Stimulated activated CD8-positive, alpha-beta memory T cell treated with anti-CD3 and anti-CD28 coated beads, Interleukin-15, amount 100 ng/mL, for 1 hour (primary cell): ENCODE measurements at regions not wholly inside any gene's neighbourhood (a gene's known extent, or its start where the extent isn't known, plus 50 kb on each side); places are given as distances from the start of the nearest gene placed in this dataset.
"Not testable (repeated sequence)": the region's sequence is repeated elsewhere in the genome, so short reads cannot be mapped to it uniquely, and the experiment has no call there.

Experiments used
- DNase-seq: peaks from one replicate; pipeline ENCODE4 v3.0.0-alpha.2; 2020; ENCODE audit warnings: low read depth

GRCh38 chr5:153373130-153373498 is 117.4 kb upstream of the GRIA1 start:
- no peak for DNase-seq

DNA sequence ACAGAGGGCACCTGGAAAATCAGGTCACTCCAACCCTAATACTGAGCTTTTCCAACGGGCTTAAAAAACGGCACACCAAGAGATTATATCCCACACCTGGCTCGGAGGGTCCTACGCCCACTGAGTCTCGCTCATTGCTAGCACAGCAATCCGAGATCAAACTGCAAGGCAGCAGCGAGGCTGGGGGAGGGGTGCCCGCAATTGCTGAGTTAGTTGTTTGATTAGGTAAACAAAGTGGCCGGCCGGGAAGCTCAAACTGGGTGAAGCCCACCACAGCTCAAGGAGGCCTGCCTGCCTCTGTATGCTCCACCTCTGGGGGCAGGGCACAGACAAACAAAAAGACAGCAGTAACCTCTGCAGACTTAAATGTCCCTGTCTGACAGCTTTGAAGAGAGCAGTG is 108.8 kb upstream of the GRIA1 start:
- not testable (repeated sequence) for DNase-seq

- no peak for DNase-seq
These were observed 99.9 kb upstream of the GRIA1 start for GRCh38 chr5:153390569-153390968.

DNA sequence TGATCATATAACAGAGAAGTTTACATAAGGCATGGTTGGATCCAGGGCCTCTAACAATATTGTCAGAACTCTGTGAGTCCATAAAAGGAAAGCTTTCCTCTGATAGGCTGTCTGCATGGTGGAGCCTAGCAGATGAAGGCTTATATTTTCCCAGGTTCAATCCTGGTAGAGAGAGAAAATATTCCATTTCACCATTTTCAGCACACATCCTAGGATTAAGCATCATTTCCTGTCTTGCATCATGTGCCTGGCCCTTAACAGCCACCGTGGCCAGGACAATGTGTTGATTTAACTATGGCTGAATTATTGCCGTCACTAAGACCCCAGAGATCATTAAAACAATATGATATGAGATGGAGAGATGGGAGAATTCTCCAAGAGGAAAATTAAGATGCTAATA is 90.9 kb upstream of the GRIA1 start:
- no peak for DNase-seq

GRCh38 chr5:153400931-153401330 is 89.5 kb upstream of the GRIA1 start:
- DNase-seq = no peak

DNA sequence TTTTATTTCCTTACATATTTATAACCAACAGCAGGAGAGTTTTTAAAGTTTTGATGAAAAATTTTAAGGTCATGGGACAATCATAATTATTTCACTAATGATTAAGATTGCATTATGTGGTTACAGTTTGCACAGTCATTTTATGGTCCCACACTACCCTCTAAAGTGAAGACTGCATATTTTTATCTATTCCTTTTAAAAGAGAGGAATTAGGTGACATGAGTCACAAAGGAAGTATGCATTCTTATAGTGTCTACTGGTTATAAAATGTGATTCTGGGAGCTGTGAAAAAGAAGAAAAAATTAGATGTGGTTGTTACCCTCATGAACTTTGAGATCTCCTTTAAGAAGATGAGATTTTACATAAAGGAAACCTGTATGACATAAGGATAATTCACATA is 87.9 kb upstream of the GRIA1 start:
- DNase-seq = no peak

DNA sequence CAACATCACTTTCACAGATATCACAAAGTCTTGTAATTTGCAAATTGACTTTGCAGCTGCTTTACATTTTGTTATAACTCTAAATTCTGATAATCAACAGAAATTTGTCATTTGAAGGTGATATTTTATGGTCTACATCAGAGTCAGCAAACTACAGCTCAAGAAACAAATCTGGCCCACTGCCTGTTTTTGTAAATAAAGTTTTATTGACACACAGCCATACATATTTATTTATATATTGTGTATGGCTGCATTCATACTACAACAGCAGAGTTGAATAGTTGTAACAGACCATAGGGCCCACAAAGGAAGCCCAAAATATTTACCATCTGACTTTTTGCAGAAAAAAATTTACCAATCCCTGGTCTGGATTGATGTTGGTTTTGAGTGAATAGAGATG is 87.0 kb upstream of the GRIA1 start:
- no peak for DNase-seq

GRCh38 chr5:153404747-153405146 is 85.7 kb upstream of the GRIA1 start:
- no peak for DNase-seq

- DNase-seq = no peak
These were observed 68.8 kb upstream of the GRIA1 start for GRCh38 chr5:153421676-153422075.

DNA sequence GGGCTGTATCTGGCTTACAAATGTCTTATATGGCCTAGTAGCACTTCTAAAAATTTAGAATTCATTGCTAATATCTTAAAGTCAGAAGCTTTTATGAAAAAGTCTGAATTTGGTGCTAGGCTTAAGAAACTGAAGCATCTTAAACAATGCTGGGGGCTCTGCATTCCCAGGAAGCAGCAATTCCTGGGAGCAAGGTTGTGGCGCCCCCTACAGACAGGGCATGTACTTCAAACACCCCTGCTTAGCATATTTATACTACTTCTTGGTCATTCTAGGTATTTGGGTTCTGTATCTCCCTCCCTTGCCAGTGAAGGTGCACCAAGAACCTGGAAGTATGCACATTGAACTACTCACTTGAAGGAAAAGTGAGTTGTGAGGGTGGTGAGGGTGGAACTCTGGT is 64.6 kb upstream of the GRIA1 start:
- DNase-seq = no peak

DNA sequence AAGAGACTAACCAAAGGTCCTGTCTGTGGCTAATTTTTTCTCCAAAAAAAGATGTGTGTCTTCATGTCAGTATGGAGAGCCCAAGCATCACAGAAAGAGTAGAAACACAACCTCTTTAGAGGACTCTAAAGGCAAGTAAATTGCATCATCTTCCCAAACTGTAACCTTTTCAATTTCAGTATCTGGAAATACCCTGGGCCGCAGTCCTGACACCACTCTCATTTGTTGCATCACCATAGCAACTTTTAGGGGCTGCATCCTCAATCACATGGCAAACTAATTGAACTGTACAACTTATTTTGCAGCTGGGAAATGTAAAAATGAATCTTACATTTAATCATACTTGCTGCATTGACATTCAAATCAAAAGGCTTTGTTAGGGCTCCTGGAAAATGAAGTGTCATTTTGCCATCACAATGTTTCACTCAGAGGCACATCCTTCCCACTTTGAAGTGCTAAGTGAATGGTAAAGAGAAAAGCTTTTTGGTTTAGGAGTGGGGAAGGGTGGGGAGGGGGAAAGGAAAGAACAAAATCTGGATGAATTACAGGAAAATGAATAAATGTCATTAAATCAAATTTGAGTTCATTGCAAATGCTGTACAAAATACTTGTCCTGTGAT is 60.6 kb upstream of the GRIA1 start:
- no peak for DNase-seq

DNA sequence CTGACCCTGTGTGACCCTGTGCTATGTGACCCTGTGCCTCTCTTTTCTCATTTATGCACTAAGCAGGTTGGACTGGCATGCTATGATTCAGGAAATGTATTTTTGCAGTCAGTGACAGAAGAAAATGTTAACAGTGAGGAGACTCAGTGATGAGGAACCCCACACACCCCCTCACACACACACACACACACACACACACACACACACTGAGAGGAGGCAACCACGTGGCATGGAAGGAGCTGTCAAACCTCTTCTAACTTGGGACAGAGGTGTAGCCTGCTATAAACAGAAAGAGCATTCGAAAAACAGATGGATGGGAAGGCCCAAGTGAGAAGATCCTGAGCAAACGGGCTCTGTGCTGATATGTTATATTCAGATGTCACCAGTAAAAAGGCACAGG is 57.9 kb upstream of the GRIA1 start:
- no peak for DNase-seq

GRCh38 chr5:153437251-153437650 is 53.2 kb upstream of the GRIA1 start:
- DNase-seq = no peak

DNA sequence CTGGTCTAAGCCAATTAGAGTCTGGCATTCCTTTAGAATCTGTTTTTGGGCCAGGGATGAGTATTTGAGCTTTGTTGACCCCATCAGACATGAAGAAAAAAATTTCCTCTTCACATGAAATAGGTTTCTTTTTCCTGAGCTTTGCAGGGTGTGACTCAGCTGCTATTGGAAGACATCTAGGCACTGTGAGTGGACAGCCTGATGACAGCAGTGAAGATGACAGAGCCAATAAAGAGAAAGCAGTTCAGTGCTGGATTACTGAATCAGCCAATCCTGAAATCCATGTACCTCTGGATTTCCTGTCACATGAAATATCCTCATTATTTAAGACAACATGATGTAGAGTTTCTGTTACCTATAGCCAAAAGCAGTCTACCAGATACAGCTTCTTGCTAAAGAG is 51.3 kb upstream of the GRIA1 start:
- DNase-seq = no peak
